Hepatocyte (in vitro differentiated cells): ENCODE measurements at regions not wholly inside any gene's neighbourhood (a gene's known extent, or its start where the extent isn't known, plus 50 kb on each side); places are given as distances from the start of the nearest gene placed in this dataset.
"Not testable (repeated sequence)": the region's sequence is repeated elsewhere in the genome, so short reads cannot be mapped to it uniquely, and the experiment has no call there.

ENCODE experiments used
- CTCF ChIP-seq: fragments of 200-600 bp; sonication (generic); IDR thresholded peaks from 2 replicates; pipeline ENCODE4 v1.5.1; 2016; ENCODE audit warnings: antibody characterized with exemption, mild to moderate bottlenecking; ENCODE audit not compliant: poor library complexity
- EZH2 ChIP-seq: fragments of 200-600 bp; sonication (generic); IDR thresholded peaks from 2 replicates; pipeline ENCODE4 v1.6.1; 2016; ENCODE audit warnings: antibody characterized with exemption, mild to moderate bottlenecking, borderline replicate concordance
- EZH2phosphoT487 ChIP-seq: fragments of 200-600 bp; sonication (generic); IDR thresholded peaks from one replicate; pipeline ENCODE4 v1.6.1; 2018; ENCODE audit warnings: antibody characterized with exemption, mild to moderate bottlenecking, low read depth, moderate library complexity; ENCODE audit not compliant: unreplicated experiment, severe bottlenecking

- TF ChIP-seq CTCF, EZH2phosphoT487, EZH2: not testable (repeated sequence)
These were observed 297.3 kb downstream of the CCDC74A start for GRCh38 chr2:131824986-131825385.
